ENCODE measurements at regions not wholly inside any gene's neighbourhood (a gene's known extent, or its start where the extent isn't known, plus 50 kb on each side); places are given as distances from the start of the nearest gene placed in this dataset.

DNA sequence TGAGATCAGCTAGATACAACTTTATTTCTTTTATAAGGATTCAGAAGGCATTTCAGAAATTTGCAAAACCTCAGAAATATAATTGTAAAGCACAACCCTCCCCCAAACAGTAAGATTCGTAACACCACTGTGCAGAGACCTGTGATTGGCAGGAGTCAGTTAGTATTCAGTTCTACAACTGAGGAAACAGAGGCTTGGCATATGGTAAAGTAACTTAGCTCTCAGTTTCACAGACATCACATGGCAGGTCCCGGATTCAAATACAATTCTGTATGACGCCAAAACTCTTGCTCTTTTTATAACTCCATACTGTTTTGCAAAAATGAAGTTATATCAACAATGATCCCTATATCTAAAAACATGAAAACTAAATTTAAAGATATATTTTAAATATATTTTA is 225.6 kb upstream of the LMCD1 start:
- Histone ChIP-seq H3K27ac (ENCODE audit: low read depth in 1 of 2, low read length in 2 of 2) (no peak overlapping the region), H3K27me3 (ENCODE audit: control insufficient read depth in 1 of 2, insufficient read depth in 2 of 2, low read length in 2 of 2) (no peaks in the 10 kb centered on the region), H3K9me3 (ENCODE audit: control insufficient read depth in 1 of 2, insufficient read depth in 1 of 2, low read length in 2 of 2) (no peaks in the 10 kb centered on the region), H3K4me1 (ENCODE audit: insufficient read depth, low read length) (no peaks in the 10 kb centered on the region), H3K4me3 (ENCODE audit: low read length) (no peak overlapping the region), H3K36me3 (ENCODE audit: insufficient read depth, low read length) (no peaks in the 10 kb centered on the region)
- no peak for DNase-seq
- Mint-ChIP-seq H3K9me3 (no peaks in the 10 kb centered on the region), H3K36me3 (ENCODE audit: low read depth) (no peaks in the 10 kb centered on the region), H3K27me3 (peaks cover 8% of the 10 kb centered on the region), H3K4me1 (ENCODE audit: low read depth) (no peaks in the 10 kb centered on the region), H3K27ac (no peak overlapping the region), H3K4me3 (no peak overlapping the region)
- ATAC-seq (ENCODE audit: poor library complexity), result no peak
- CTCF ChIA-PET, result no interaction called here
- intact Hi-C loops (cut with DNase I, micrococcal nuclease), result no loop called here
- POLR2A ChIA-PET, result no interaction called here
- TF ChIP-seq, protein P1, sequence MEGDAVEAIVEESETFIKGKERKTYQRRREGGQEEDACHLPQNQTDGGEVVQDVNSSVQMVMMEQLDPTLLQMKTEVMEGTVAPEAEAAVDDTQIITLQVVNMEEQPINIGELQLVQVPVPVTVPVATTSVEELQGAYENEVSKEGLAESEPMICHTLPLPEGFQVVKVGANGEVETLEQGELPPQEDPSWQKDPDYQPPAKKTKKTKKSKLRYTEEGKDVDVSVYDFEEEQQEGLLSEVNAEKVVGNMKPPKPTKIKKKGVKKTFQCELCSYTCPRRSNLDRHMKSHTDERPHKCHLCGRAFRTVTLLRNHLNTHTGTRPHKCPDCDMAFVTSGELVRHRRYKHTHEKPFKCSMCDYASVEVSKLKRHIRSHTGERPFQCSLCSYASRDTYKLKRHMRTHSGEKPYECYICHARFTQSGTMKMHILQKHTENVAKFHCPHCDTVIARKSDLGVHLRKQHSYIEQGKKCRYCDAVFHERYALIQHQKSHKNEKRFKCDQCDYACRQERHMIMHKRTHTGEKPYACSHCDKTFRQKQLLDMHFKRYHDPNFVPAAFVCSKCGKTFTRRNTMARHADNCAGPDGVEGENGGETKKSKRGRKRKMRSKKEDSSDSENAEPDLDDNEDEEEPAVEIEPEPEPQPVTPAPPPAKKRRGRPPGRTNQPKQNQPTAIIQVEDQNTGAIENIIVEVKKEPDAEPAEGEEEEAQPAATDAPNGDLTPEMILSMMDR (IDR thresholded peaks at IDR 0.05), result no peak

DNA sequence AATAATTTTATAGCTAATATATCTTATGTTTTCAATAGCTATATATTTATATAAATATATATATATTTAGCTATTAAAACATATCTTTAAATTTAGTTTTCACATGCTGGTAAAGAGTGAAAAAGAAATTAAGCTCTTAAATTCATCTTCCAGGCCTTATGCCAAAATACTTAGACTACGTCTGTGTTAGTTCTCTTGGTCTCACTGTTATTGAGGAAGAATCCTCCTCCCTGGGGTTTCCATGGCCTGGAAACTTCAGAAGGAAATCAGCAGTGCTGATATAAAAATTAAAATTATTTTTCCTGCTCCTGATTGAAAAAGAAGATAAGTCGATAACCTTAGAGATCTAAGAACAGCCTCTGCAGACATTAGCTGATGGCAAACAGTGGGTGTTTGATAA is 225.1 kb upstream of the LMCD1 start:
- Mint-ChIP-seq H3K27me3 (peaks cover 8% of the 10 kb centered on the region), H3K27ac (no peak overlapping the region), H3K9me3 (no peaks in the 10 kb centered on the region), H3K36me3 (ENCODE audit: low read depth) (no peaks in the 10 kb centered on the region), H3K4me1 (ENCODE audit: low read depth) (no peaks in the 10 kb centered on the region), H3K4me3 (no peak overlapping the region)
- Histone ChIP-seq H3K27ac (ENCODE audit: low read depth in 1 of 2, low read length in 2 of 2) (no peak overlapping the region), H3K27me3 (ENCODE audit: control insufficient read depth in 1 of 2, insufficient read depth in 2 of 2, low read length in 2 of 2) (no peaks in the 10 kb centered on the region), H3K36me3 (ENCODE audit: insufficient read depth, low read length) (no peaks in the 10 kb centered on the region), H3K4me3 (ENCODE audit: low read length) (no peak overlapping the region), H3K9me3 (ENCODE audit: control insufficient read depth in 1 of 2, insufficient read depth in 1 of 2, low read length in 2 of 2) (no peaks in the 10 kb centered on the region), H3K4me1 (ENCODE audit: insufficient read depth, low read length) (no peaks in the 10 kb centered on the region)
- no peak for ATAC-seq (ENCODE audit: poor library complexity)
- TF ChIP-seq, protein P1 (IDR thresholded peaks at IDR 0.05), result no peak
- no peak for DNase-seq
- intact Hi-C loops (cut with DNase I, micrococcal nuclease), result no loop called here
- POLR2A ChIA-PET, result no interaction called here
- CTCF ChIA-PET, result no interaction called here

DNA sequence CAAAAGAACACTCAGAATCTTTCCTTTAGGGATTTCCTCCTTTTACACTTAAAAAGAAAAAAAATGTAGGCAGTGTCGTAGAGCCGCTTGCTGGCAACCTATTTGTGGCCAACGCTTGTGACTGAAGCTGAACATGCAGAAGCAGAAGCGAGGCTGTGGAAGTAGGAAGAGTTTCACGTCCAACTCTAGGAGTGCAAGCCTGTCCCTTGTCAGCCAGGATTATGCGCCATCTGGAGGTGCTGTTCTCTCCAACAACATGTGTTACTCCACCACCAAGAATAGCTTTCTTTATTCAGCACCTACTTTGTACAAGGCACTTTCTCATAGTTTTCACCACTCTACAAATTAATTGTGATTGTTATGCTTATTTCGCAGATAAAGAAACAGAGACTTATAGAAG is 223.2 kb upstream of the LMCD1 start:
- no peak for ATAC-seq (ENCODE audit: poor library complexity)
- no peaks in the 10 kb centered on the region for H3K36me3 Mint-ChIP-seq (ENCODE audit: low read depth)
- CTCF ChIA-PET, result no interaction called here
- no peaks in the 10 kb centered on the region for H3K27me3 Mint-ChIP-seq
- H3K4me3 ChIP-seq (ENCODE audit: low read length), result no peak overlapping the region
- no peak overlapping the region for H3K27ac Mint-ChIP-seq
- H3K27me3 ChIP-seq (ENCODE audit: control insufficient read depth in 1 of 2, insufficient read depth in 2 of 2, low read length in 2 of 2), result no peaks in the 10 kb centered on the region
- H3K4me1 Mint-ChIP-seq (ENCODE audit: low read depth), result no peaks in the 10 kb centered on the region
- POLR2A ChIA-PET, result no interaction called here
- H3K4me1 ChIP-seq (ENCODE audit: insufficient read depth, low read length), result no peaks in the 10 kb centered on the region
- no peak overlapping the region for H3K27ac ChIP-seq (ENCODE audit: low read depth in 1 of 2, low read length in 2 of 2)
- intact Hi-C loops (cut with DNase I, micrococcal nuclease), result no loop called here
- H3K36me3 ChIP-seq (ENCODE audit: insufficient read depth, low read length), result no peaks in the 10 kb centered on the region
- no peak for DNase-seq
- TF ChIP-seq, protein P1 (IDR thresholded peaks at IDR 0.05), result no peak
- no peak overlapping the region for H3K4me3 Mint-ChIP-seq
- H3K9me3 ChIP-seq (ENCODE audit: control insufficient read depth in 1 of 2, insufficient read depth in 1 of 2, low read length in 2 of 2), result no peaks in the 10 kb centered on the region
- no peaks in the 10 kb centered on the region for H3K9me3 Mint-ChIP-seq

Data from CD4-positive, alpha-beta T cell (primary cell).